Stimulated activated naive CD4-positive, alpha-beta T cell (primary cell): ENCODE measurements at regions not wholly inside any gene's neighbourhood (a gene's known extent, or its start where the extent isn't known, plus 50 kb on each side); places are given as distances from the start of the nearest gene placed in this dataset.

Experiments
- DNase-seq, 6 experiments: peaks; one replicate each; lab custom pipeline; 2025; lab: John Stamatoyannopoulos, UW

DNA sequence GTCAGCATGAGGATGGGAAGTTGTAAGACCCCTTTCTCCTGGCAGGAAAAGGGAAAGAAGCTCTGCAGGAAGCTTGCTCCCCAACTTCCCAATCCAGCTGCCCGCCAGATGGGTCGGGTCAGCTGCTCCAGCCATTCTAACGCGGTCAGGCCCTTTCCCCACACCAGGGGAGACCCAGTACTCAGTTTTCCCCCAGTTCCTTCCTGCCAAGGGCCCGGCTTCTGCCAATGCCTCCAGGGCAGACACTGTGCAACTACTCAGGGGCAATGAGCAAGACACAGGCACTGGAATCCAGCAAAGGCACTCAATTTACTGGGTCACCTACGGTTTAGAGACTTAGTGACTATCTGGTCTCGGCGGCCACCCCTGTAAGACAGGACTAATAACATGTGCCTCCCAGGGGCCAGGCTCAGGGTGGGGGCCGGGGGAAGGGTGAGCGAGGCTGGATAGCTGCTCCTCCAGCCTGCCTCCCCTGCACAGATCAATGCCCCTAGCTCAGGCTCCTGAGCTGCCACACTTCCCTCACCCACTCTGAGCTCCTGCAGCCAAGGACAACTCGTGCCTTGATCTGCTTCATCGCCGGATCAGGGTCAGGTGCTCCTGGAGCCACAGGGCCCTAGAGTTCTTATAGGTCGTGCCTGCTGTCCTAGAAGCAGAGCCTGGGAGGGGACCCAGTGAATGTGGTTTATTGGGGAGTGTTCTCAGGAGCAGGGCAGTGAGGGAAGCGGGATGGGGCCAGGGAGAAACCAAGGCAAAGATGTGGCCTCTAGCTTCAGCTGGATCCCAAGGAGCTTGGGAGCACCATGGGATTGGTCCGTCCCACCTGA is 171.1 kb downstream of the ZFP36L2 start:
- DNase-seq: no peak

DNA sequence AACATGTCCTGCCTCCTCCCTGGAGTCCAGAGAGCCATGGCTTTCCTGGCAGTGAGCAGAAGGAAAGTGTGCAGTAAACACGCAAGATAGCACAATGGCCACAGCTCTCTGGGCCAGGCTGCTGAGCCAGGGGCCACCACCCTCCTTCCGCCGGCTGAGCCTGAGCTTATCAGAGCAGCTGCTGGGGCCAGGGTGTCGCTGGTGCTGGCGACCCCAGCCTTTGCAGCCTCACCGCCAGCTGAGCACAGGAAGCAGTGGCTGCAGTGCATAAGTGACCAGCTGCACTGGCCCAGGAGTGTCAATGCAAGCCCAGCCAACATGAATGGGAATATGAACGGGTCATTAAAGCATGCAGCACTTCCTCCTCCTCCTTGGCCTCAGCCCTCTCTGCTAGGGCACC is 172.0 kb downstream of the ZFP36L2 start:
- DNase-seq: no peak

DNA sequence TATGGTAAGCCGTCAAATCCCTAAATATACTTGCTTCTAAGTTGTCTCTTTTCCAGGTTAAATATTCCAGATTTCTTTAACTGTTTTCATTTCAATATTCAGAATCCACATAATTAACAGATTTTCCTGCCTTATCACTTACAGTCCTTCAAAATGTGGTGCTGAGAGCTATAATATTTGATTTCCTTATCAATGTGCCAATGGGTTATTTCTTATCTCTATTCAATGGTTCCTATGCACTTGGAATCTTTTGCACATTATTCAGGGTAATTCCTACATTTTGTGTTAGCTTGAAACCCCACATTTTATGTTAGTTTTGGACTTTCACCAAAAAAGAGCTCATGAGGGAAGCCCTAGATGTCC is 173.5 kb downstream of the ZFP36L2 start:
- DNase-seq: no peak

DNA sequence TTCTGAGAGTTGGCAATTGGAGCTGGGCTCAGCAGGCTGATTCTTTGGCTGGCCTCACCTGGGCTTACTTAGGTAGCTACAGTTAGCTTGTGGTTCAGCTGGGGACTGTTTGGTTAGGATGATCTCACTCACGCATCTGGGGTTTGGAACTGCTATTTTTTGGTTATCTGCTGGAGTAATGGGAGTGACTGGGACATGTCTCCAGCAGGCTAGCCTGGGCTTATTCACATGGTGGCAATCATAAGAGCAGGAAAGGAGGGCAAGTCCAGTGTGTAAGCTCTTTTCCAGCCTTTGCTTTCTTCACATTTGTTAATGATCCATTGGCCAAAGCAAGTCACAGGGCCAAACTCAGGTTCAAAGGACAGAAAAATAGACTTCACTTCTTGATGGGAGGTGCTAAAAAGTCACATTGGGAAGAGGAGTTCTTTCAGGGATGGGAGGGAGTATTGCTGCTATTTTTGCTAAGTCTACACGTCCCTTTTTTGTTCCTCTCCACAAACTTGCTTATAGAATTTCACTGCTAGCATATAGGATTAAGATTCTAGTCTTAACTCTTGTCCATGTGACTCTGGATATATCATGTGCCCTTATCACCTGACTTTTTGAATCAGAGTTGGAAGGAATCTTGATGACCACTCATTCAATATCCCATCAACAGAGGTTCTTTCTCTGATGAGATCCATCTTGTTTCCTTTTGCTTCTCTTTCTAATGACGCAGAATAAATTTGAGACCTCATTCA is 174.0 kb downstream of the ZFP36L2 start:
- DNase-seq: no peak

DNA sequence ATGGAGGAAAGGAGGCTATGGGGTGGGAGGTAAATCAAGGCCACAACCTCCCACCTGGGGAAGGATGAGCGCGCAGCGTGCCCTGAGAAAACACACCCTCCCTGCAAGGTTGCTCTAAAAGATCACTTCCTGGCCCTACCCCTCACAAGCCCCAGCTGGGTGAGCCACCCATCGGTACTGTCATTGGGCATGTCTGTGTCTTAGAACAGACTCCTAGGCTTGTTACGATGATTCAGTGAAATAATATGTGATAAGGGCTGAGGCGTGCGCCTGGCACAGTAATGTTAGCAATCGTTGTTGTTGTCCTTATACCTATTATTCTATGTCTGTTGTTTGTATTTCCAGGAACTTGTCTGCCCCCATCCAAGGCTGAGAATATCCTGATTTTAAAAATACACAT is 175.1 kb downstream of the ZFP36L2 start:
- peak in 4 of 6 experiments; percentile 9 to 53 (median 28) for DNase-seq

DNA sequence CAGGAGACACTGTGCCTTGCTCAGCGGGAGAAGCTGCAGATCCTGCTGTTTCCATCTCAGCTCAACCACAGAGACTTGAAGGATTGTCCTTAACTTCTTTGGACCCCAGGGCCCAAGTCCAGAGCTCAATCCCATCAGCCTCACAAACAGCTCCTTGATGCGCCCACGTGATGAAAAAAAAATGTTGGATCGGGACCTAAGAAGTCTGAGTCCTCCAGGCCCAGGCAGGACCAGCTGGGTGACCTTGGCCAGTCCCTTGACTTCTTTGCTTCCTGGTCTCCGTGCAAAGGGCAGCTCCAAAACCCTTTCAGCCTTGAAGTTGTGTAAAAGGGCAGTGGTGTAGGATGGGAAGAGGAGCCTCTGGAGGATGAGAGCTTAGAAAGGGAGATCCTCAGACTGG is 175.5 kb downstream of the ZFP36L2 start:
- DNase-seq: no peak

DNA sequence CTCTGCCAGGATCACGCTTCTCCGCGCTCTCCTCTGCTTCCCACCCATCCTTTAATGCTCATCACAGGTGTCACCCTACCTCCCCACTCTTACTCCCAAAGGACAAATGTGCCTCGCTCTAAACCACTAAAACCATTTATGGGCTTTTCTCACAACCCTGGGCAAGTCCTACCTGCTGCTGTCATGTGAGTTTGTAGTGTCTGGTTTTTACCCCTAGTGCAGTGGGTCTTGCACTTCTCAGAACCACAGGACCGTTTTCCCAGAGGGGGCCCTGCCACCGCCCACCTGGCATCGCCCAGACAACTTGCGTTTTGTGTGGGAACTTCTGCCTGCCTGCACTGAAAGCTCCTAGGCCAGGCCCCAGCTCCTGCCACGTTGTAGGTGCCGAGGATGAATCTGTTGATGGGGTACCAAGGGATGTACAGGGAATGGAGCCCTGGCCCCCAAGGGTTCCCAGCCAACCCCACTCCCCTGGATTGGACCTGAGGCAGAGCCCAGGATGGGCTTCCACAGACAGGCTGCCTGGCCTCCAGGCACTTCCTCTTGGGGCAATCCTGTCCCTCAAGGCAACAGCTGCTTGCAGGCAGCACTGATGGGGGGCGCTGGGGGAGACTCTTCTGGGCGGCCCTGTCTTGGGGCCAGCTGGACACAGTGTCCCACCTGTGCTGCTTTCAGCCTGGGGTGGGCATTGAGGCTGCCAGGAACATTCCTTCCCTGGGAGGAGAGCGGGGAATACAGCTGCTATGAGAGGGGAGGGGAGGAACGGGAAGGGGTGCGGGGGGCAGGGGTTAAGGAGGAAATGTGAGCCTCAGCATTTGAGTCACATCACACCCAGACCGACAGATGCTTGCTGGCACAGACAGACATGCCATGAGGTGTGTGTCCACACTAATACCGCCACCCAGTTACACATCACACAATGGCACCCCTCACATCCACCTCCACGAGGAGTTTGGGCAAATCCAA is 176.3 kb downstream of the ZFP36L2 start:
- DNase-seq: no peak

DNA sequence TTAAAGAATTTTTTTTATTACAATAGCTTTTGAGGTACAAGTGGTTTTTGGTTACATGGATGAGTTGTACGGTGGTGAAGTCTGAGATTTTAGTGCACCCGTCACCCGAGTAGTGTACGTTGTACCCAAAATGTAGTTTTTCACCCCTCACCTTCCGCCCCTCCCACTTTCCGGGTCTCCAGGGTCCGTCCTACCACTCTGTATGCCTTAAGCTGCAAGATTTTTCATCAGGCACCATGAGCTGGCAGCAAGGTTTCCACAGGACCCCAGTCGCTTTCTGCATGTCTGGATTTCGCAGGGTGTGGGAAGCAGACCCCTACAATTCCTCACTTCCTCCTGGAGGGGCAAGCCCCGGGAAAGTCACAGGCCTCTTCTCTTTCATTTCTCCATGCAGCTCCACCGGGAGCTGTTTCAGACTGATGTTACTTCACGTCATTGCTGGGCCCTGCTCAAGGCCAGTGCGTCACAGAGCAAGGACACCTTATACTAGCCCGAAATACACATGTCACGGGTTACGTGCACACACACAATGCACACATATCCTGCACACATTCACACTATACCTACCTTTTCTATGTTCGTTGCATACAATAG is 179.1 kb downstream of the ZFP36L2 start:
- no peak for DNase-seq

DNA sequence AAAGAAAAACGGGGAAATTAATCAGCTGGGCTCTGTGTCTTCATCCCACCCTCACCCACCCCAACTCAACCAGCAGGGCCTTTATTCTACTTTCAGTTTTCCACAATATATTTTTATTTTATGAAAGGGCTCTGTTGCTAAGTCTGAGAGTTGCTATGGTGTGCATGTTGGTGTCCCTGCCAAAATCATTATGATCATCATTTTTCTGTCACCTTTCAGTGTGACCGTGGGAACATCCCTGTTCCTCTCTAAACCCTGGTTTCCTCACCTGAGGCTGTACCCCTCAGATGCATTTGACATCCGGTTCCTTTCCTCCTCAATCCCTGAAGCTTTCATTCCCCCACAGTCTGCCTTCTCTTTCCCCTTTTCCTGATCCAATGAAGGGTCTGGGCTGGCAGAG is 180.5 kb downstream of the ZFP36L2 start:
- DNase-seq: no peak

DNA sequence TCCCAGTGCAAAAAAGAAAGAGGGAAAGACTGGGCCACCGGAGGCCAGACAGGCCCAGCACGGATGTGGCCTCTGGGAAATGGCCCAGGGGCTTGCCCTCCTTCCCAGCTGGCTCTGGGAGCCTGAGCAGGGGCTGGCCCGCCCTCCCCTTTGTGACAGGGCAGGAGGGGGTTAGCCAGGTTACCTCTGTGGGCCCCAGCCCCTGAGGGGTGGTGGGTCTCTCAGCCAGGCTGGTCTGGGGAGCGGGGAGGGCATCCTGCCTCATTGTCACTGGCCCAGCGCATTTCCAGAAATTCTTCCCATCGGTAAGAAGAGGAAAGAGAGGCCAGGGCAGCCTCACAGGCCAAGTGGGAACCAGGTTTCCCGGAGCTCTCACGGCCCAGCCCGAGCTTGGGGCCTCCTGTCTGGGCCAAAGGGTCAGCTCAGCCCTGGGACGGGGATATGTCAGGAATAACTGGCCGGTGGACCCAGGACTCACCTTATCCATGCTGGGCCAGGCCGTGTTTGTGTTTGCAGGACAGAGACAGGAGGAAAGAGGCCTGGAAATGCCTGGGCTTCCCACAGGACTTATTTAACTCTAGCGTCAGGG is 182.2 kb downstream of the ZFP36L2 start:
- DNase-seq: no peak

DNA sequence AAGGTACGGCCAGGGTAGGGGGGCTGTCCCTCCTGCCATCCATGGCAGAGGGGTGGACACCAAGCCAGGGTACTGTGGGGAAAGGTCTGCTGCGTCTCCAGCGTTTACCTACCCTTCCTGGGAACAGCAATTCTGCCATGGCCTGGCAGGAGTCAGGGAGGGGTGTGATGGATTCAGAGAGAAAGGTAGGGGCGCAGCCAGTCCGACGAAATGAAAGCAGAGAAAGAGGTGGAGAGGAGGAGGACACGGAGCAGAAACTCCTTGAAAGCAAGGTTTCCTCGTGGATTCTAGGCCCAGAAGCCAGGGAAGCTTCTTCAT is 182.9 kb downstream of the ZFP36L2 start:
- no peak for DNase-seq

DNA sequence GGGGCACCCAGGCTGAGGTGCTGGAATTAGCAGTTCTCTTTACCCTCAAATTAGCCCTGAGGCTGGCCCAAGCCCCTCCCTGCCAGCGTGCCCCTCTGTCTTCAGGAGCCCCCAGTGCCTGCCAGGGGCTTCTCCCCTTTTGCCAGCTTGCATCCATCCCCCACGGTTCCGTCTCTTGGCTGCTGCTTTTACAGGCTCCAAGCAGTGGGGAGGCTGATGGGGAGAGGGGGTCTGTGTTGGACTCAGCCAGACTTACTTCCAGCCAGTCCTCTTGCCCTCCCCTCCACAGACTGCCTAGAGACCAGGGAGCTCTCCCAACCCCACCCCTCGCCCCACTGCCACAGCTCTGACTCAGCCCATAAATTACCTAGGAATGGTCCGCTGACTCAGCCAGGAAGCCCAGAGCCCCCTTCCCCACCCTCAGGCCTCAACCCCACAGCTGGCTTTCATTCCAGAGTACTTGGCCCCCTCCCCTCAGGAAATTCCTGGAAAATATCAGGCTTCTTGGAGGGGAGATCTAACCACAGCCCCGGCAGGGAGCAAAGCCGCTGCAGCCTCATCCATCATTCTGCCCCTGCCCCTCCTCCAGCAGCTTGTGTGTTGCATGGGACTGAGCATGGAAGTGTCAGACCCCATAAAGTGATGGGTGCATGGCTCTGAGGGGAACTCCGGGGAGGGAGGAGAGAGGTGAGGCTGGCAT is 184.6 kb downstream of the ZFP36L2 start:
- DNase-seq: no peak

DNA sequence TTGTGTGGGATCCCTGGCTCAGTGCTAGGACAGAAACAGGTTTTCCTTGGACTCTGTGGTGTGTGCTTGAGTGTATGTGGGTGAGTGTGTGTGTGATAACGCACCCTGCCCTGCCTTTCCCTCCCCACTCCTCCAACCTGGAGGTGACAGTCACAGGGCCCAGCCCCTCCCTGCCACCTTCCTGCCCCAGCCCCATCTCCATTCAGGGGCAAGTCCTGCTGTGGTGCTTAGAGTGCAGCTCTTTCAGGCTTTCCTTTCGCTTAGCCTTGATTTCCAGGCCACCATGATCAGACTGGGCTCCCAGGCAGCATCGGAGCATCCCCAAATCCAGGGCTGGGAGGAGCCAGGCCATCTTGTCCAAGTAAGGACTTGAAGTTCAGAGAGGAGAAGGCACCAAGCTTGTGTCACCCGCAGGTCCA is 185.2 kb downstream of the ZFP36L2 start:
- DNase-seq: no peak

DNA sequence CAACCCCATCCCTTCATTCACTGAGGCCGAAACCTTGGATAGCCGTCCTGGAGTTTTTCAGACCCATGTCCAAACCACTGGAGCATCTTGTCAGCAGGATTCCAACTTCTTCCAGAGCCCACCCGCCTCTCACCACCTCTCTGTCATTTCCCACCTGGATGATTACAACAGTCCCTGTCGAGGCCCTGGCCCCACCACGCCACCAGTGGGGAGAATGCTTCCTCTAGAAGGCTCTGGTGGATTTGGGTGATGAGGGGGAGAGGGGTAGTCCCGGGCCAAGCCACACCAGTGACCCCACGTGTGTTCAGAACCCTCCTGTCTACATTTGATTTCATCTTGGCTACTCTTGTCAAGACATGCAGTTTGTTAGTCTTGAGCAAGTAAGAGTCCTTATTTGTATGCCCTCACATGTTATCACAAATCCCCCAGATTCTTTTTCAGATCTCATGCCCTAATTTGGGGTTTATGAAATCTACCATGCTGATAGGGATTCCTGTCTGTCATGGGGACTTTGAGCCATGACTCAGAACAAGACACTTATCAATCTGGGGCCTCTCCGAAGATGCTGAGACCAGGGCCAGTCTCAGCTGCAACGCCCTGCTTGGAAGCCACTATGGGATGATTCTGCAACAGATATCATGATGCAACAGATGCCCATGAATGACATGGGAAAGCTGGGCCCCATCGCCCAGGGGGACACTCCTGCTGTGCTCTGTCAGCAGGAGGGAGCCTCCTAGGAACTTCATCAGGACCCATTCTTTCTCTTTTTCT is 186.1 kb downstream of the ZFP36L2 start:
- no peak for DNase-seq

DNA sequence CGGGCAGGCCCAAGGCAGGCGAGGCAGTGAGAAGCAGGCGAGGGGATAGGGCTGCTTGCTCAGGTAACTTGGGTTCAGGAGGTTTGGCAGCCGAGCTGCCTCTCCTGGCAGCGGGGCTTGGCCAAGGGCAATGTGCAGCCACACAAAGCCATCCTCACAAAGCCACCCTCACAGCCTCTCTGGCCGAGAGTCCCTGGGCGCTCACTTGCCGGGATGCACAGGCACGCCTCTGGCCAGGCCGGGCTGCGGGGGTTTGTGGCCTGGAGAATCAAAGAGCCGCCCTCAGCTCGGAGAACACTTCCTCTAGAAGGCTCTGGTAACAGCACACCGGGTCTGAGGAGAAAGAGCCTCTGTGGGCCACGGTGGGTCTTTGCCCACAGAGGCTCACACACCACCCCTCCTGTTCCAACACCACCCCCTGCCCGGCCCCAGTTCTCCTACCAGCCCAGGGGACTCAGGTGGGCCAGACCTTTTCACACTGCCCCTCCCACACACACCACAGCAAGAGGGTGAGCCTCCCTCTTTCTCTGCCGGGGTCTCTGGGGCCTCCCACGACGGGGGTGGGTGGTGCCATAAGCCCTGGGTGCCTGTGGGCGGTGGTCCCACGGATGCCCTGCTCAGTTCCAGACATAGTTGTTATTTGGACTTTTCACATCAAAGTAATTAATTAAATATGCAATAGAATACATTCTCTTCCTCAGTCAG is 186.9 kb downstream of the ZFP36L2 start:
- DNase-seq: no peak

DNA sequence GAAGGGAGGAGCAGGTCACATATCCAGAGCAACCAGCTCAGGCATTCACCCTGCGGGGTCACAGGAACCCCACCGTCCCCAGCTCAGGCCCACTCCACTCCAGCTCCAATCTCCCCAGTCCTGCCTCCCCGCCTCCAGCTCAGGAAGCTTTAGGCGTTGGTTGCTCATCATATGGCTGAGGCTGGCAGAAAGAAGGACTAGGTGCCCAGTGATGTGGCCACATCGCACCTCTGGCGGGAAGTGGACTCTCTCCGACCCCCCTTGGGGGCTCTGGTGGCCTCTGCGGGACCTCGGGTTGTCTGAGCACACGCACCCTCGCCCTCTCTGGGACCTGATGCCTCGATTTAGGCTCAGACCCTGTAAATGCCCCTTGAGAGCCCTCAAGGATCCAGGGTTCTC is 187.7 kb downstream of the ZFP36L2 start:
- DNase-seq: no peak

DNA sequence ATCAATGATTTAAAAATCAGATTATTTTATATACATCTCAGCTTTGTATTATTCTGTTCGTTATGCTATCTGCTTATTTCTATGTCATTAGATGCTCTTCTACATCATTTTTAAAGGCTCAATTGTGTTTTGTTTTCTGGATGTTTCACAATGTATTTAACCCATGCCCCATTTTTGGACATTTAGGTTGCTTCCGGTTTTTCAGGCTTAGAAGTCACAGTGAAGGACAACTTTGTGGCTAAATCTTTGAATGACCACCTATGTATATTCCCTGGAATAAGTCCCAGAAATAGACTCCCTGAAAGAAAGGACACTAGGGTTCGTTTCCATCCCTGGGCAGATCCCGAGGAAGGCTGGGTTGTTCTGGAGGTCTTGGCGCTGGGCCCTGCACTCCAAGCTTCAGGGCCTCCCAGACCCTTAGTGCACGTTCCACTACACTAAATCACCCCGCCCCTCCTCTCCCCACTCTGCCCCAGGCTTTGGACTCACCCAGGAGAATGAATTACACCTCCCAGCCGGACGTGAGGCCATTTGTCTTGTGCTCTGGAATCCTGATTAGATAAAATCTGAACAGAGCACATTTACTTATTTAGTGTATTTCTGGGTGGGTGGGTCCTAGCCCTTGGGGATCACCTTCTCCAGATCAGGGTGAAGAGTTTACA is 188.2 kb downstream of the ZFP36L2 start:
- DNase-seq: no peak

DNA sequence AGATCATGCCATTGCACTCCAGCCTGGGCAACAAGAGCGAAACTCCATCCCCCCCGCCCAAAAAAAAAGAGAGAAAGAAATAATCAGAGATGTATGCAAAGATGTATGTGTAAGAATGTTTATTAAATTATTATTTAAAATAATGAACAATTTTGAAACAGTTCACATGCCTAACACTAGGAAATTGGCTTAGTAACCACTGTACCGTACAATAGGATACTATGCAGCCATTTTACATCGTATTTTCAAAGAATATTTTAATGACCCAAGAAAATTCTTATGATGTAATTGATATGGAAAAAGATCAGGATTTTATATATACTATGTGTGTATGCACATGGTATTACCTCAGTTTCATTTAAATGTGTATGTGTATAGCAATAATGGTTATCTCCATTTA is 190.5 kb downstream of the ZFP36L2 start:
- DNase-seq: no peak

DNA sequence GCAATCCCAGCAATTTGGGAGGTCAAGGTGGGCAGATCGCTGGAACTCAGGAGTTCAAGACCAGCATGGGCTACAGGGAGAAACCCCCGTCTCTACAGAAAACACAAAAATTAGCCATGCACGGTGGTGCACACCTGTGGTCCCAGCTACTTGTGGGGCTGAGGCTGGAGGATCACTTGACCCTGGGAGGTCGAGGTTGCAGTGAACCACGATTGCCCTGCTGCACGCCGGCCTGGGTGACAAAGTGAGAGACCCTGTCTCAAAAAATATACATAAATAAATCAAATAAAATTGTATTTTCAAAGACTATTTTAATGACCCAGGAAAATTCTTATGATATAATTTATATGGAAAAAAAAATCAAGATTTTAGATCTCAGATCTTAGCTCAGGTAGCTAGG is 191.5 kb downstream of the ZFP36L2 start:
- no peak for DNase-seq
